Loucy (cell line): ENCODE measurements at regions not wholly inside any gene's neighbourhood (a gene's known extent, or its start where the extent isn't known, plus 50 kb on each side); places are given as distances from the start of the nearest gene placed in this dataset.

Source experiments
- H2AFZ ChIP-seq: fragments of 200-600 bp; sonication (generic); 2 replicates; pipeline ENCODE4 v1.6.0; 2016; ENCODE audit warnings: antibody characterized with exemption, mild to moderate bottlenecking, low read length, moderate library complexity
- H3F3A ChIP-seq: fragments of 200-600 bp; 2 replicates; pipeline ENCODE4 v1.6.0; 2016; ENCODE audit warnings: antibody characterized with exemption, low read depth, mild to moderate bottlenecking
- H3K27me3 ChIP-seq: fragments of 200-600 bp; sonication (generic); 2 replicates; pipeline ENCODE4 v1.6.1; 2014; ENCODE audit warnings: low read length, mild to moderate bottlenecking; ENCODE audit not compliant: insufficient read depth, poor library complexity, severe bottlenecking
- H3K36me3 ChIP-seq: fragments of 200-600 bp; sonication (generic); 2 replicates; pipeline ENCODE4 v1.6.1; 2016; ENCODE audit warnings: low read length; ENCODE audit not compliant: insufficient read depth
- H3K4me1 ChIP-seq: fragments of 200-600 bp; sonication (generic); 2 replicates; pipeline ENCODE4 v1.5.1; 2014; ENCODE audit warnings: low read length, mild to moderate bottlenecking; ENCODE audit not compliant: insufficient read depth, poor library complexity, severe bottlenecking
- H3K4me2 ChIP-seq: fragments of 200-600 bp; sonication (generic); 2 replicates; pipeline ENCODE4 v1.6.0; 2014; ENCODE audit warnings: antibody characterized with exemption, low read length, low read depth, mild to moderate bottlenecking; ENCODE audit not compliant: poor library complexity, severe bottlenecking
- H3K4me3 ChIP-seq: fragments of 200-600 bp; sonication (generic); 2 replicates; pipeline ENCODE4 v1.5.1; 2014; ENCODE audit warnings: low read length, mild to moderate bottlenecking, mixed read lengths; ENCODE audit not compliant: poor library complexity, severe bottlenecking
- H3K79me2 ChIP-seq: fragments of 200-600 bp; sonication (generic); 2 replicates; pipeline ENCODE4 v1.6.1; 2014; ENCODE audit warnings: low read length; ENCODE audit not compliant: insufficient read depth
- H3K9ac ChIP-seq: fragments of 200-600 bp; sonication (generic); 2 replicates; pipeline ENCODE4 v1.6.0; 2014; ENCODE audit warnings: mild to moderate bottlenecking, low read depth, low read length, moderate library complexity; ENCODE audit not compliant: poor library complexity, severe bottlenecking
- H3K9me2 ChIP-seq: fragments of 200-600 bp; sonication (generic); replicated peaks from 2 replicates; pipeline ENCODE4 v1.6.1; 2016; ENCODE audit warnings: low read depth, low read length, mixed read lengths
- H3K9me3 ChIP-seq: fragments of 200-600 bp; sonication (generic); 2 replicates; pipeline ENCODE4 v1.6.1; 2014; ENCODE audit warnings: mild to moderate bottlenecking, antibody characterized with exemption, low read length, low read depth; ENCODE audit not compliant: insufficient read depth
- H4K20me1 ChIP-seq: fragments of 200-600 bp; sonication (generic); 2 replicates; pipeline ENCODE4 v1.6.0; 2014; ENCODE audit warnings: antibody characterized with exemption, low read length, mild to moderate bottlenecking; ENCODE audit not compliant: insufficient read depth, poor library complexity, severe bottlenecking
- CTCF ChIP-seq: fragments of 200-600 bp; sonication (generic); conservative IDR thresholded peaks from 2 replicates; pipeline ENCODE4 v1.5.1; 2014; ENCODE audit warnings: mild to moderate bottlenecking, antibody characterized with exemption, low read length
- EZH2phosphoT487 ChIP-seq: fragments of 200-600 bp; IDR thresholded peaks from 2 replicates; pipeline ENCODE4 v1.6.1; 2018; ENCODE audit warnings: antibody characterized with exemption, mild to moderate bottlenecking, moderate library complexity, borderline replicate concordance

GRCh38 chr5:10862085-10862484 is 101.1 kb upstream of the DAP start:
- Histone ChIP-seq H2AFZ (no peak overlapping the region), H3F3A (no peaks in the 10 kb centered on the region), H3K9me3 (no peaks in the 10 kb centered on the region), H3K4me2 (no peak overlapping the region), H3K27me3 (no peaks in the 10 kb centered on the region), H4K20me1 (no peaks in the 10 kb centered on the region), H3K36me3 (no peaks in the 10 kb centered on the region), H3K4me1 (no peaks in the 10 kb centered on the region), H3K4me3 (no peak overlapping the region), H3K9ac (no peak overlapping the region), H3K79me2 (no peaks in the 10 kb centered on the region), H3K9me2 (no peaks in the 10 kb centered on the region)
- TF ChIP-seq EZH2phosphoT487 (no peak), CTCF (no peak)

DNA sequence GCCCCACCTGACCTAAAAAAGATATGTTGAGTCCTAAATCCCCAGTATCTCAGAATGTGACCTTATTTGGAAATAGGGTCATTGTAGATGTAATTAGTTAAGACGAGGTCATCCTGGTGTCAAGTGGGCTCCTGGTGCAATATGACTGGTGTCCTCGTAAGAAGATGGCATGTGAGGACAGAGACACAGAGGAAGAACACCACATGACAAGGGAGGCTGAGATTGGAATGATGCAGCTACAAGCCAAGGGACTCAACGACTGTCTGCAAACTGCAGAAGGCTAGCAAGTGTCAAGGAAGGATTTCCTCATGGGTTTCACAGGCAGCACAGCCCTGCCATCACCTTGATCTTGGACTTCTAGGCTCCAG is 100.4 kb upstream of the DAP start:
- Histone ChIP-seq H3K4me1 (no peaks in the 10 kb centered on the region), H3K79me2 (no peaks in the 10 kb centered on the region), H3K9ac (no peak overlapping the region), H3K36me3 (no peaks in the 10 kb centered on the region), H2AFZ (no peak overlapping the region), H3K4me3 (no peak overlapping the region), H3K9me2 (no peaks in the 10 kb centered on the region), H3F3A (no peaks in the 10 kb centered on the region), H3K27me3 (no peaks in the 10 kb centered on the region), H3K4me2 (no peak overlapping the region), H4K20me1 (no peaks in the 10 kb centered on the region), H3K9me3 (no peaks in the 10 kb centered on the region)
- TF ChIP-seq EZH2phosphoT487 (no peak), CTCF (no peak)

DNA sequence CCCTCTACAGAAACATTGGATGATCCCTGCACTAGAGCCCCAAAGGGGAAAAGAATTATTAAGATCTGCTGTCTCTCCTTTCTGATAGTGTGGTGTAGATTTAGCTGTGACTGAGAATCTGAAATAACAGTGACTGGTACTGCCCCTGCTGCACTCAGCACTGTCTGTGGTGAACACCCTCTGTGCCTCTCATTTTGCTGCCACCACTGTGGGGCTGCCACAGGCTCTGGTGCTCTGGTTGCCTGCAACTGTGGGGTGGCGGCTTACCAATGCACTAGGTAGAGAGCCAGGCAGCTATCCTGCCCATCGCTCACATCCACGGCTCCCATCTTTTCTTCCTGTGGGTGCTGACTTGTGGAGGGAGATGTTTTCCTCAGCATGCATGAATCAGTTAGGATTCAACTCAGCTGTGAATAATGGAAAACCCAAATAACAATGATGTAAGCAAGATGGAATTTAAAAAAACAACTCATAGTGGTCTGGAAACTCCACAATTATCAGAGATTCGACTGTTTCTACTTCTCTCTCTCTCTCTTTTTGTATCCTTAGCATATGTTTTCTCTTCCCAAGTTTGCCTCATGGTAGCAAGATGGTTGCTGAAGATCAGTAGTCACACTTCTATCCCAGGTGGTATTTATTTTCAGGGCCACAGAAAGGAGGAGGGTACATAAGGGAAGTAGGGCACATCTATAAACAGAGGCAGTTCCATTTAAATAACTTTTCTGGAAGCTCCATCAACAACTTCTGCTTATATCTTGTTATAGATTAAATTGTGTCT is 99.8 kb upstream of the DAP start:
- H3K9ac ChIP-seq: no peak overlapping the region
- H3K27me3 ChIP-seq: no peaks in the 10 kb centered on the region
- H3K9me2 ChIP-seq: no peaks in the 10 kb centered on the region
- no peaks in the 10 kb centered on the region for H3K36me3 ChIP-seq
- no peaks in the 10 kb centered on the region for H4K20me1 ChIP-seq
- H3K4me2 ChIP-seq: no peak overlapping the region
- TF ChIP-seq CTCF (no peak), EZH2phosphoT487 (no peak)
- no peaks in the 10 kb centered on the region for H3K9me3 ChIP-seq
- H2AFZ ChIP-seq: no peak overlapping the region
- H3K4me3 ChIP-seq: no peak overlapping the region
- no peaks in the 10 kb centered on the region for H3K4me1 ChIP-seq
- no peaks in the 10 kb centered on the region for H3K79me2 ChIP-seq
- no peaks in the 10 kb centered on the region for H3F3A ChIP-seq
